Tibial nerve (tissue), 4 donors: ENCODE measurements at regions not wholly inside any gene's neighbourhood (a gene's known extent, or its start where the extent isn't known, plus 50 kb on each side); places are given as distances from the start of the nearest gene placed in this dataset.

ENCODE experiments used
- EP300 ChIP-seq, 2 donors: sonication (generic); formaldehyde crosslinking; IDR thresholded peaks; one replicate each; pipeline ENCODE4 v1.6.1; 2017; ENCODE audit warnings: antibody characterized with exemption in 2 of 2, mild to moderate bottlenecking in 1 of 2
- POLR2A ChIP-seq, 2 donors: fragments of 450-650 bp; IDR thresholded peaks; one replicate each; pipeline ENCODE4 v1.6.1; 2017; ENCODE audit warnings: antibody characterized with exemption in 2 of 2, mild to moderate bottlenecking in 2 of 2, moderate library complexity in 2 of 2
- TF ChIP-seq, protein P1 (sequence below), 5 experiments: fragments of 200-600 bp in 3 of 5; fragments of 450-650 bp in 2 of 5; sonication (generic) in 3 of 5; IDR thresholded peaks; one replicate each; pipeline ENCODE4 v1.5.1; 2016 to 2019; ENCODE audit warnings: antibody characterized with exemption in 5 of 5, mild to moderate bottlenecking in 3 of 5, moderate library complexity in 2 of 5

DNA sequence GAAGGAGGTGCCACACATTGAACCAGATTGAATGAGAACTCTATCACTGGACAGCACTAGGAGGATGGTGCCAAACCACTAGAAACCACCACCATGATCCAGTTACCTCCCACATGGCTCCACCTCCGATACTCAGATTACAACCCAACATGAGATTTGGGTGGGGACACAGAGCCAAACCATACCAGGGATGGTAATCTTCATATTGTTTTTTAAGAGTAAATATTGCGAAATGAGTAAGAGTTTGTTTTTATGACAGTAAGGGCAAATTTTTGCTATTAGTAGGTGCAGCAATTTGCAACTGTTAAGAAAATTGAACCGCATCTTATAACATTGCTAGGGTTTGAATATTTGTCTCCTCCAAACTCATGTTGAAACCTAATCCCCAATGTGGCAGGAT, 891.5 kb downstream of the NLGN4X start:
- TF ChIP-seq, protein P1, sequence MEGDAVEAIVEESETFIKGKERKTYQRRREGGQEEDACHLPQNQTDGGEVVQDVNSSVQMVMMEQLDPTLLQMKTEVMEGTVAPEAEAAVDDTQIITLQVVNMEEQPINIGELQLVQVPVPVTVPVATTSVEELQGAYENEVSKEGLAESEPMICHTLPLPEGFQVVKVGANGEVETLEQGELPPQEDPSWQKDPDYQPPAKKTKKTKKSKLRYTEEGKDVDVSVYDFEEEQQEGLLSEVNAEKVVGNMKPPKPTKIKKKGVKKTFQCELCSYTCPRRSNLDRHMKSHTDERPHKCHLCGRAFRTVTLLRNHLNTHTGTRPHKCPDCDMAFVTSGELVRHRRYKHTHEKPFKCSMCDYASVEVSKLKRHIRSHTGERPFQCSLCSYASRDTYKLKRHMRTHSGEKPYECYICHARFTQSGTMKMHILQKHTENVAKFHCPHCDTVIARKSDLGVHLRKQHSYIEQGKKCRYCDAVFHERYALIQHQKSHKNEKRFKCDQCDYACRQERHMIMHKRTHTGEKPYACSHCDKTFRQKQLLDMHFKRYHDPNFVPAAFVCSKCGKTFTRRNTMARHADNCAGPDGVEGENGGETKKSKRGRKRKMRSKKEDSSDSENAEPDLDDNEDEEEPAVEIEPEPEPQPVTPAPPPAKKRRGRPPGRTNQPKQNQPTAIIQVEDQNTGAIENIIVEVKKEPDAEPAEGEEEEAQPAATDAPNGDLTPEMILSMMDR (IDR thresholded peaks at IDR 0.05) = no peak
- TF ChIP-seq POLR2A (IDR thresholded peaks at IDR 0.05) (no peak), EP300 (IDR thresholded peaks at IDR 0.05) (no peak)
